Smooth muscle cell (in vitro differentiated cells): ENCODE measurements at regions not wholly inside any gene's neighbourhood (a gene's known extent, or its start where the extent isn't known, plus 50 kb on each side); places are given as distances from the start of the nearest gene placed in this dataset.

ENCODE experiments used
- DNase-seq: peaks from one replicate; lab custom pipeline; 2025; ENCODE audit not compliant: unreplicated experiment; lab: John Stamatoyannopoulos, UW
- H2AFZ ChIP-seq: fragments of 200-600 bp; sonication (generic); 2 replicates; pipeline ENCODE4 v1.6.0; 2016; ENCODE audit warnings: antibody characterized with exemption, low read depth, mild to moderate bottlenecking
- H3F3A ChIP-seq: fragments of 200-600 bp; sonication (generic); 2 replicates; pipeline ENCODE4 v1.6.0; 2017; ENCODE audit warnings: antibody characterized with exemption, low read depth
- H3K27ac ChIP-seq: fragments of 200-600 bp; sonication (generic); 2 replicates; pipeline ENCODE4 v1.5.1; 2016; ENCODE audit warnings: low read depth, mild to moderate bottlenecking
- H3K27me3 ChIP-seq: fragments of 200-600 bp; sonication (generic); 2 replicates; pipeline ENCODE4 v1.6.1; 2016; ENCODE audit warnings: low read depth, mild to moderate bottlenecking
- H3K36me3 ChIP-seq: fragments of 200-600 bp; sonication (generic); 2 replicates; pipeline ENCODE4 v1.5.1; 2016; ENCODE audit warnings: low read depth
- H3K4me1 ChIP-seq: fragments of 200-600 bp; sonication (generic); 2 replicates; pipeline ENCODE4 v1.5.1; 2016; ENCODE audit warnings: low read depth
- H3K4me2 ChIP-seq: fragments of 200-600 bp; sonication (generic); 2 replicates; pipeline ENCODE4 v1.6.0; 2016; ENCODE audit warnings: mild to moderate bottlenecking
- H3K4me3 ChIP-seq: fragments of 200-600 bp; sonication (generic); 2 replicates; pipeline ENCODE4 v1.5.1; 2016; ENCODE audit warnings: mild to moderate bottlenecking
- H3K79me2 ChIP-seq: fragments of 200-600 bp; sonication (generic); 2 replicates; pipeline ENCODE4 v1.6.0; 2016; ENCODE audit warnings: low read depth, mild to moderate bottlenecking
- H3K9ac ChIP-seq: fragments of 200-600 bp; sonication (generic); 2 replicates; pipeline ENCODE4 v1.6.0; 2016; ENCODE audit warnings: low read depth
- H3K9me3 ChIP-seq: fragments of 200-600 bp; sonication (generic); replicated peaks from 2 replicates; pipeline ENCODE4 v1.5.1; 2016; ENCODE audit warnings: low read depth
- H4K20me1 ChIP-seq: fragments of 200-600 bp; sonication (generic); 2 replicates; pipeline ENCODE4 v1.6.0; 2016; ENCODE audit warnings: low read depth
- WGBS: methylation state at CpG from one replicate; pipeline ENCODE4 v1.1.7; 2016; ENCODE audit warnings: low lambda C conversion rate; 5-methylcytosine and 5-hydroxymethylcytosine counted together
- TF ChIP-seq, protein P1 (sequence below): fragments of 200-600 bp; sonication (generic); IDR thresholded peaks from 2 replicates; pipeline ENCODE4 v1.5.1; 2017; ENCODE audit warnings: borderline replicate concordance, mild to moderate bottlenecking, antibody characterized with exemption; ENCODE audit not compliant: insufficient read depth, poor library complexity, severe bottlenecking

DNA sequence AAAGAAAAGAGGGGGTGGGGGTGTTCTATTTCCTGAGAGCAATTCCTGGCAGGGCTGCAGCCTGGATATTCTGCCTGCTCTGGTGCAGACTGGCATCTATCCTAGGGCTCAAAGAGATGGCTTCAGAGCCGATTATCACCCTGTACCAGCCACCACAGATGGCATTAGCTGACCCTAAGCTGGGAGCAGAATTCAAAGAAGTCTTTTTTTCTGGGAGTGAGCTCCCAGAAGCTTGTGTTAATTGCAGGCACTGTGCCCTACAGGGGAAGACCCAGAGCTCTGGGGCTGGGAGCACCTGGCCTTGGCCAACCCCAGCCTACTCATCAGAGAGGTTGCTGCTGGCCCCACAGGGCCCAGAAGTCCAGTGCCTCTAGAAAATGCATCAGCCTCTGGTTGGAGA is 85.9 kb downstream of the PXDC1 start:
- H3K79me2 ChIP-seq, result no peaks in the 10 kb centered on the region
- peak overlapping the region; percentile 15 for H3K4me2 ChIP-seq
- H3K4me3 ChIP-seq, result no peak overlapping the region
- H3F3A ChIP-seq, result no peaks in the 10 kb centered on the region
- H2AFZ ChIP-seq, result no peak overlapping the region
- H4K20me1 ChIP-seq, result no peaks in the 10 kb centered on the region
- H3K36me3 ChIP-seq, result no peaks in the 10 kb centered on the region
- no peak overlapping the region for H3K9ac ChIP-seq
- no peaks in the 10 kb centered on the region for H3K27me3 ChIP-seq
- H3K27ac ChIP-seq, result peak overlapping the region; percentile 46
- 83% methylated on average over 1 of the region's 1 CpG for WGBS
- DNase-seq, result no peak
- no peaks in the 10 kb centered on the region for H3K4me1 ChIP-seq
- H3K9me3 ChIP-seq, result no peaks in the 10 kb centered on the region
- TF ChIP-seq, protein P1, sequence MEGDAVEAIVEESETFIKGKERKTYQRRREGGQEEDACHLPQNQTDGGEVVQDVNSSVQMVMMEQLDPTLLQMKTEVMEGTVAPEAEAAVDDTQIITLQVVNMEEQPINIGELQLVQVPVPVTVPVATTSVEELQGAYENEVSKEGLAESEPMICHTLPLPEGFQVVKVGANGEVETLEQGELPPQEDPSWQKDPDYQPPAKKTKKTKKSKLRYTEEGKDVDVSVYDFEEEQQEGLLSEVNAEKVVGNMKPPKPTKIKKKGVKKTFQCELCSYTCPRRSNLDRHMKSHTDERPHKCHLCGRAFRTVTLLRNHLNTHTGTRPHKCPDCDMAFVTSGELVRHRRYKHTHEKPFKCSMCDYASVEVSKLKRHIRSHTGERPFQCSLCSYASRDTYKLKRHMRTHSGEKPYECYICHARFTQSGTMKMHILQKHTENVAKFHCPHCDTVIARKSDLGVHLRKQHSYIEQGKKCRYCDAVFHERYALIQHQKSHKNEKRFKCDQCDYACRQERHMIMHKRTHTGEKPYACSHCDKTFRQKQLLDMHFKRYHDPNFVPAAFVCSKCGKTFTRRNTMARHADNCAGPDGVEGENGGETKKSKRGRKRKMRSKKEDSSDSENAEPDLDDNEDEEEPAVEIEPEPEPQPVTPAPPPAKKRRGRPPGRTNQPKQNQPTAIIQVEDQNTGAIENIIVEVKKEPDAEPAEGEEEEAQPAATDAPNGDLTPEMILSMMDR, result no peak

DNA sequence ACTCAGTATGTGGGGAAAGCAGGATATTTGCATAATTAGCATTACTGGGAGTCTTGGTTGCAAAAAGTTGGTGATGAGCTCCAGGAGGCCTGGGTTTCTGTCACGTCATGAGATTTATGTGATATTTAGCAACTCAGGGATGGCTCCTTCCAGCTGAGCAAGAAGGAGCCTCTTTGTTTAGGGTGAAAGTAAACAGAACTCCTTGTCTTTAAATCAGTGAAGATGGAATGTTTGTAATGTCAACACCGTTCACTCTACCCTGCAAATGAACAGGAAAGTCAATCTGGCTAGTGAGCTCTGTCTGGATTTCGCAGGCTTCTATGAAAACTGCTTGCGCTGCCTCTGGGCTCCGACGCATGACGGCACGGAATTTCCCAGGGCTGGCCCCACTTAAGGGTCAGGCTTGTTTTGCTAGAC is 86.9 kb downstream of the PXDC1 start:
- Histone ChIP-seq H3K9me3 (no peaks in the 10 kb centered on the region), H3K79me2 (no peaks in the 10 kb centered on the region), H3K4me2 (peak overlapping the region; percentile 15), H2AFZ (no peak overlapping the region), H4K20me1 (no peaks in the 10 kb centered on the region), H3K4me3 (no peak overlapping the region), H3K36me3 (no peaks in the 10 kb centered on the region), H3K27me3 (no peaks in the 10 kb centered on the region), H3K4me1 (no peaks in the 10 kb centered on the region), H3K27ac (peak overlapping the region; percentile 46), H3K9ac (no peak overlapping the region), H3F3A (no peaks in the 10 kb centered on the region)
- TF ChIP-seq, protein P1, result no peak
- DNase-seq, result no peak
- WGBS, result 19% methylated on average over 8 of the region's 8 CpGs

DNA sequence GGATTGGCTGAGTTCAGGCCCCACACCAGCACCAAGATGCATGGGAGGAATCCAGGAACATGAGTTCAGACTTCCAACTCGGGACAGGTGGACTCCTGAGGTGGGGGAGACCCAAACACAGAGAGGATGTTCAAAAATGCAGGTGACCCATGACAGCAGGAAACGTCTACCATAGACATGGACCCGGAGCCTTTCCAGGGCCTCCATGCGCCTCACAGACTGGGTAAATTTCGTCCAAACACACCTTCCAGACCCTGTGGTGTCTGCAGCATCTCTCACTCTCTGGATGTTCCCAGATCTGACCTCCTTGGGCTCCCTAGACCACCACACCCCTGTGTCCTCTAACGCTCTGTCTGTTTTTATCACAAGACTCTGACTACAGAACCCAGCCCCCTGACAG is 87.7 kb downstream of the PXDC1 start:
- Histone ChIP-seq H3F3A (no peaks in the 10 kb centered on the region), H3K27ac (no peak overlapping the region), H3K4me1 (no peaks in the 10 kb centered on the region), H3K27me3 (no peaks in the 10 kb centered on the region), H2AFZ (no peak overlapping the region), H4K20me1 (no peaks in the 10 kb centered on the region), H3K79me2 (no peaks in the 10 kb centered on the region), H3K36me3 (no peaks in the 10 kb centered on the region), H3K4me2 (no peak overlapping the region), H3K9ac (no peak overlapping the region), H3K4me3 (no peak overlapping the region), H3K9me3 (no peaks in the 10 kb centered on the region)
- no peak for DNase-seq
- 89% methylated on average over 6 of the region's 6 CpGs for WGBS
- TF ChIP-seq, protein P1, result no peak

DNA sequence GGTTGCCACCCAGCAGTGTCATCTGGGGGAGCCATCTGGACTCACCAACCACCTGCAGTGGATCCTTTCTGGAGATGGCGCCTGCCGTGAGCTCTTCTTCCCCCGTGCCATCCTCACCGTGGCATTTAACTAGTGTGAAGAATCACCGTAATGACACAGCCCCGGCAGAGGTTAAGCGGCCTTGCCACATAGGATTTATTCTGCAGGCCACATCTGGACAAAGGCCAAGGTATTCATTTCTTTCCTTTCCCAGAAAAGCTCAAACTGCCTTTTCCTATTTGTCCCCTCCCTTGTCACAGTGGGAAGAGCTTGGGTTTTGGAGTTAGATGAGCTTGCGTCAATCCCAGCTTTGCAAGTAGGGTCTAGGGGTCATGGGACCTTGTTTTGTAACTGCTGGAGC is 88.4 kb downstream of the PXDC1 start:
- no peaks in the 10 kb centered on the region for H3K27me3 ChIP-seq
- TF ChIP-seq, protein P1, result no peak
- no peak for DNase-seq
- H3K36me3 ChIP-seq, result no peaks in the 10 kb centered on the region
- H3F3A ChIP-seq, result no peaks in the 10 kb centered on the region
- H3K79me2 ChIP-seq, result no peaks in the 10 kb centered on the region
- no peak overlapping the region for H3K4me3 ChIP-seq
- no peaks in the 10 kb centered on the region for H3K4me1 ChIP-seq
- no peaks in the 10 kb centered on the region for H3K9me3 ChIP-seq
- H4K20me1 ChIP-seq, result no peaks in the 10 kb centered on the region
- no peak overlapping the region for H3K9ac ChIP-seq
- no peak overlapping the region for H3K4me2 ChIP-seq
- no peak overlapping the region for H3K27ac ChIP-seq
- 97% methylated on average over 8 of the region's 8 CpGs for WGBS
- H2AFZ ChIP-seq, result no peak overlapping the region
